Mammary epithelial cell (primary cell): ENCODE measurements at regions not wholly inside any gene's neighbourhood (a gene's known extent, or its start where the extent isn't known, plus 50 kb on each side); places are given as distances from the start of the nearest gene placed in this dataset.

Experiments
- EZH2 ChIP-seq: IDR thresholded peaks from 2 replicates; pipeline ENCODE4 v1.6.1; 2012; ENCODE audit warnings: low read length, inconsistent platforms, borderline replicate concordance
- TF ChIP-seq, protein P1 (sequence below), 2 donors: IDR thresholded peaks in 1 of 2; conservative IDR thresholded peaks in 1 of 2; 2 replicates each; pipeline ENCODE4 v1.5.1; 2011 to 2012; ENCODE audit warnings: inconsistent platforms in 2 of 2, low read length in 2 of 2, mild to moderate bottlenecking in 2 of 2, control low read depth in 1 of 2, low read depth in 1 of 2; ENCODE audit not compliant: insufficient read depth in 1 of 2; ENCODE audit errors: extremely low read depth in 1 of 2

DNA sequence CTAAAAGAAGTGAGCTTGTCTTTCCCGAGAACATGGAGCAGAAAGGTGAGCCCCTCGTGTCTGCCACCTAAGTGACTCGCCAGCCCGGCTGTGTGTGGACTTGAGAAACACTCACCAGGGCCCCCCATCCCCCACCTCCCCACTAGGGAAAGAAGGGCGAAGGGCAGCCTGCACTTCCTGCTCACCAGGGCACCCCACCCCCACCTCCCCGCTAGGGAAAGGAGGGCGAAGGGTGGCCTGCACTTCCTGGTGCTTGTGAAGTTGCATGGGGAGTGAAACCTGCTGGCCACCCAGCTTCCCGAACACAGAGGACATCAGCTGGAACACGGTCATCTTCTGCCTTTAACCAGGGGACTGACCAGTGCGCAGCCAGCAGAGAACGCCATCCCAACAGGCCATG, 402.7 kb upstream of the SALL3 start:
- TF ChIP-seq, protein P1, sequence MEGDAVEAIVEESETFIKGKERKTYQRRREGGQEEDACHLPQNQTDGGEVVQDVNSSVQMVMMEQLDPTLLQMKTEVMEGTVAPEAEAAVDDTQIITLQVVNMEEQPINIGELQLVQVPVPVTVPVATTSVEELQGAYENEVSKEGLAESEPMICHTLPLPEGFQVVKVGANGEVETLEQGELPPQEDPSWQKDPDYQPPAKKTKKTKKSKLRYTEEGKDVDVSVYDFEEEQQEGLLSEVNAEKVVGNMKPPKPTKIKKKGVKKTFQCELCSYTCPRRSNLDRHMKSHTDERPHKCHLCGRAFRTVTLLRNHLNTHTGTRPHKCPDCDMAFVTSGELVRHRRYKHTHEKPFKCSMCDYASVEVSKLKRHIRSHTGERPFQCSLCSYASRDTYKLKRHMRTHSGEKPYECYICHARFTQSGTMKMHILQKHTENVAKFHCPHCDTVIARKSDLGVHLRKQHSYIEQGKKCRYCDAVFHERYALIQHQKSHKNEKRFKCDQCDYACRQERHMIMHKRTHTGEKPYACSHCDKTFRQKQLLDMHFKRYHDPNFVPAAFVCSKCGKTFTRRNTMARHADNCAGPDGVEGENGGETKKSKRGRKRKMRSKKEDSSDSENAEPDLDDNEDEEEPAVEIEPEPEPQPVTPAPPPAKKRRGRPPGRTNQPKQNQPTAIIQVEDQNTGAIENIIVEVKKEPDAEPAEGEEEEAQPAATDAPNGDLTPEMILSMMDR (conservative IDR thresholded peaks at IDR 0.05 in 1 of 2, IDR thresholded peaks at IDR 0.05 in 1 of 2; ENCODE audit: extremely low read depth in 1 of 2, insufficient read depth in 1 of 2, low read depth in 1 of 2, low read length in 2 of 2), result no peak
- no peak for TF ChIP-seq EZH2
